Brain microvascular endothelial cell (primary cell): ENCODE measurements at regions not wholly inside any gene's neighbourhood (a gene's known extent, or its start where the extent isn't known, plus 50 kb on each side); places are given as distances from the start of the nearest gene placed in this dataset.

Experiments
- DNase-seq: peaks from one replicate; pipeline ENCODE4 v3.0.0-alpha.2; 2020
- H3K27ac ChIP-seq: fragments of 250-450 bp; sonication (Bioruptor Pico); 2 replicates; pipeline ENCODE4 v1.5.1; 2020; ENCODE audit warnings: mild to moderate bottlenecking, moderate library complexity
- H3K27me3 ChIP-seq: fragments of 250-450 bp; sonication (Bioruptor Pico); replicated peaks from 2 replicates; pipeline ENCODE4 v1.5.1; 2020; ENCODE audit warnings: mild to moderate bottlenecking
- H3K36me3 ChIP-seq: fragments of 250-450 bp; sonication (Bioruptor Pico); replicated peaks from 2 replicates; pipeline ENCODE4 v1.5.1; 2020; ENCODE audit warnings: mild to moderate bottlenecking
- H3K4me3 ChIP-seq: 2 replicates; pipeline ENCODE4 v1.5.1; 2011; ENCODE audit warnings: low read depth, mild to moderate bottlenecking, control low read depth, low read length, moderate library complexity
- CTCF ChIP-seq: IDR thresholded peaks from 2 replicates; pipeline ENCODE4 v1.5.1; 2011; ENCODE audit warnings: low read depth, mild to moderate bottlenecking, moderate library complexity, low read length, control low read depth, inconsistent platforms; ENCODE audit errors: missing control alignments
- in situ Hi-C: cut with HindIII; loops from 2 replicates; pipeline ENCODE4 v1.10.0; 2017; ENCODE audit warnings: low sequenced_read_pairs, low pct_ligation_motif_present

- H3K4me3 ChIP-seq = no peak overlapping the region
- H3K27ac ChIP-seq = no peak overlapping the region
- no peaks in the 10 kb centered on the region for H3K36me3 ChIP-seq
- in situ Hi-C loops = no loop called here
- no peaks in the 10 kb centered on the region for H3K27me3 ChIP-seq
- no peak for DNase-seq
- no peak for TF ChIP-seq CTCF
Measured at GRCh38 chr2:120876526-120877280, 141.0 kb downstream of the GLI2 start.

GRCh38 chr2:120877409-120877808 lies 141.7 kb downstream of the GLI2 start:
- Histone ChIP-seq H3K27me3 (no peaks in the 10 kb centered on the region), H3K27ac (no peak overlapping the region), H3K36me3 (no peaks in the 10 kb centered on the region), H3K4me3 (no peak overlapping the region)
- DNase-seq = no peak
- in situ Hi-C loops = no loop called here
- no peak for TF ChIP-seq CTCF

GRCh38 chr2:120878970-120879369 lies 143.3 kb downstream of the GLI2 start:
- DNase-seq = no peak
- H3K27ac ChIP-seq = no peak overlapping the region
- no peak overlapping the region for H3K4me3 ChIP-seq
- no peak for TF ChIP-seq CTCF
- H3K36me3 ChIP-seq = no peaks in the 10 kb centered on the region
- in situ Hi-C loops = no loop called here
- no peaks in the 10 kb centered on the region for H3K27me3 ChIP-seq

- TF ChIP-seq CTCF = peak; percentile 37
- Histone ChIP-seq H3K36me3 (no peaks in the 10 kb centered on the region), H3K27ac (no peak overlapping the region), H3K27me3 (no peaks in the 10 kb centered on the region), H3K4me3 (no peak overlapping the region)
- in situ Hi-C loops = no loop called here
- no peak for DNase-seq
Measured at GRCh38 chr2:120879431-120880295, 144.0 kb downstream of the GLI2 start.

- no peaks in the 10 kb centered on the region for H3K36me3 ChIP-seq
- no peaks in the 10 kb centered on the region for H3K27me3 ChIP-seq
- no peak for DNase-seq
- TF ChIP-seq CTCF = no peak
- no peak overlapping the region for H3K4me3 ChIP-seq
- in situ Hi-C loops = no loop called here
- H3K27ac ChIP-seq = no peak overlapping the region
Measured at GRCh38 chr2:120880381-120880780, 144.7 kb downstream of the GLI2 start.
